H9 (cell line): ENCODE measurements at regions not wholly inside any gene's neighbourhood (a gene's known extent, or its start where the extent isn't known, plus 50 kb on each side); places are given as distances from the start of the nearest gene placed in this dataset.

Experiments used
- DNase-seq: peaks from one replicate; pipeline ENCODE4 v3.0.0-alpha.2; 2017
- H2AFZ ChIP-seq: one replicate; pipeline ENCODE4 v1.6.1; 2013; ENCODE audit warnings: mild to moderate bottlenecking, low read length, control low read depth, moderate library complexity
- H2AK5ac ChIP-seq: 2 replicates; pipeline ENCODE4 v1.6.1; 2013; ENCODE audit warnings: low read length, control low read depth, mixed read lengths; ENCODE audit not compliant: insufficient read length
- H2BK120ac ChIP-seq: one replicate; pipeline ENCODE4 v1.6.1; 2013; ENCODE audit warnings: low read depth, mild to moderate bottlenecking, low read length, control low read depth, inconsistent platforms; ENCODE audit not compliant: poor library complexity, severe bottlenecking
- H2BK12ac ChIP-seq: 2 replicates; pipeline ENCODE4 v1.6.1; 2013; ENCODE audit warnings: low read length, control low read depth, mixed read lengths, low read depth; ENCODE audit not compliant: insufficient read length
- H2BK15ac ChIP-seq: 2 replicates; pipeline ENCODE4 v1.6.1; 2013; ENCODE audit warnings: low read depth, low read length, control low read depth
- H2BK20ac ChIP-seq: one replicate; pipeline ENCODE4 v1.6.1; 2013; ENCODE audit warnings: low read depth, mild to moderate bottlenecking, low read length, control low read depth, inconsistent platforms; ENCODE audit not compliant: poor library complexity, severe bottlenecking
- H2BK5ac ChIP-seq: 2 replicates; pipeline ENCODE4 v1.6.1; 2013; ENCODE audit warnings: low read length, control low read depth, mixed read lengths; ENCODE audit not compliant: insufficient read length
- H3K14ac ChIP-seq: 2 replicates; pipeline ENCODE4 v1.6.1; 2013; ENCODE audit warnings: low read length, control low read depth; ENCODE audit not compliant: insufficient read depth
- H3K18ac ChIP-seq: 2 replicates; pipeline ENCODE4 v1.6.1; 2013; ENCODE audit warnings: low read depth, mild to moderate bottlenecking, mixed read lengths, low read length, control low read depth; ENCODE audit not compliant: insufficient read length
- H3K23ac ChIP-seq: 2 replicates; pipeline ENCODE4 v1.6.1; 2013; ENCODE audit warnings: low read length, control low read depth, mixed read lengths, low read depth; ENCODE audit not compliant: insufficient read length
- H3K23me2 ChIP-seq: 2 replicates; pipeline ENCODE4 v1.6.1; 2013; ENCODE audit warnings: low read depth, mild to moderate bottlenecking, mixed read lengths, low read length, control low read depth; ENCODE audit not compliant: insufficient read length, poor library complexity, severe bottlenecking
- H3K27ac ChIP-seq: 2 replicates; pipeline ENCODE4 v1.5.1; 2013; ENCODE audit warnings: low read length, control low read depth, mixed read lengths, low read depth; ENCODE audit not compliant: insufficient read length
- H3K27me3 ChIP-seq: 2 replicates; pipeline ENCODE4 v1.6.1; 2013; ENCODE audit warnings: low read length, control low read depth, inconsistent platforms; ENCODE audit not compliant: insufficient read depth
- H3K4ac ChIP-seq: 2 replicates; pipeline ENCODE4 v1.6.1; 2013; ENCODE audit warnings: low read depth, mild to moderate bottlenecking, control low read depth, inconsistent platforms, low read length, moderate library complexity
- H3K4me1 ChIP-seq: 2 replicates; pipeline ENCODE4 v1.6.1; 2013; ENCODE audit warnings: low read length, control low read depth, inconsistent platforms; ENCODE audit not compliant: insufficient read depth
- H3K4me2 ChIP-seq: 2 replicates; pipeline ENCODE4 v1.6.1; 2013; ENCODE audit warnings: low read length, control low read depth, mixed read lengths; ENCODE audit not compliant: insufficient read length, insufficient read depth
- H3K56ac ChIP-seq: 2 replicates; pipeline ENCODE4 v1.6.1; 2013; ENCODE audit warnings: low read depth, mild to moderate bottlenecking, mixed read lengths, low read length, control low read depth; ENCODE audit not compliant: insufficient read length
- H3K79me1 ChIP-seq: 2 replicates; pipeline ENCODE4 v1.6.1; 2013; ENCODE audit warnings: low read depth, mild to moderate bottlenecking, moderate library complexity, low read length, control low read depth, inconsistent platforms; ENCODE audit not compliant: insufficient read depth, poor library complexity, severe bottlenecking
- H3K79me2 ChIP-seq: 2 replicates; pipeline ENCODE4 v1.6.1; 2013; ENCODE audit warnings: low read length, control low read depth, inconsistent platforms; ENCODE audit not compliant: insufficient read depth
- H3K9ac ChIP-seq: 2 replicates; pipeline ENCODE4 v1.6.1; 2013; ENCODE audit warnings: low read length, control low read depth, mixed read lengths; ENCODE audit not compliant: insufficient read length; ENCODE audit errors: extremely low read depth
- H3K9me3 ChIP-seq: one replicate; pipeline ENCODE4 v1.6.1; 2013; ENCODE audit warnings: low read depth, low read length, inconsistent platforms; ENCODE audit not compliant: control insufficient read depth
- H3T11ph ChIP-seq: one replicate; pipeline ENCODE4 v1.6.1; 2013; ENCODE audit warnings: mild to moderate bottlenecking, low read length, control low read depth, inconsistent platforms
- H4K20me1 ChIP-seq: one replicate; pipeline ENCODE4 v1.6.1; 2013; ENCODE audit not compliant: control insufficient read depth, insufficient read length, insufficient read depth
- H4K5ac ChIP-seq: 2 replicates; pipeline ENCODE4 v1.6.1; 2013; ENCODE audit warnings: low read depth, mild to moderate bottlenecking, mixed read lengths, low read length, control low read depth; ENCODE audit not compliant: insufficient read length
- H4K8ac ChIP-seq: replicated peaks from 2 replicates; pipeline ENCODE4 v1.6.1; 2013; ENCODE audit warnings: low read length, control low read depth, mixed read lengths, low read depth; ENCODE audit not compliant: insufficient read length
- H4K91ac ChIP-seq: 2 replicates; pipeline ENCODE4 v1.6.1; 2013; ENCODE audit warnings: low read depth, mild to moderate bottlenecking, moderate library complexity, mixed read lengths, low read length, control low read depth; ENCODE audit not compliant: insufficient read length
- H3K27ac Mint-ChIP-seq, 3 experiments: 2 replicates in 2 of 3; 3 replicates in 1 of 3; pipeline ENCODE4 v1.8.0; 2020 to 2021; ENCODE audit warnings: mixed read lengths in 3 of 3, mild to moderate bottlenecking in 1 of 3, moderate library complexity in 1 of 3
- H3K27me3 Mint-ChIP-seq: 2 replicates; pipeline ENCODE4 v1.8.0; 2021; ENCODE audit warnings: low read depth, mild to moderate bottlenecking, moderate library complexity, mixed read lengths
- H3K36me3 Mint-ChIP-seq, 3 experiments: 2 replicates in 2 of 3; 3 replicates in 1 of 3; pipeline ENCODE4 v1.8.0; 2020 to 2021; ENCODE audit warnings: low read depth in 3 of 3, mixed read lengths in 3 of 3; ENCODE audit not compliant: insufficient read depth in 1 of 3
- H3K4me1 Mint-ChIP-seq, 2 experiments: 2 replicates each; pipeline ENCODE4 v1.8.0; 2020; ENCODE audit warnings: mixed read lengths in 2 of 2
- H3K4me3 Mint-ChIP-seq, 2 experiments: 2 replicates in 1 of 2; 3 replicates in 1 of 2; pipeline ENCODE4 v1.8.0; 2020 to 2021; ENCODE audit warnings: mild to moderate bottlenecking in 2 of 2, mixed read lengths in 2 of 2, moderate library complexity in 1 of 2
- H3K9me3 Mint-ChIP-seq, 2 experiments: 2 replicates in 1 of 2; 3 replicates in 1 of 2; pipeline ENCODE4 v1.8.0; 2020; ENCODE audit warnings: mild to moderate bottlenecking in 2 of 2, mixed read lengths in 2 of 2, moderate library complexity in 1 of 2
- WGBS: extraction: QIAGEN DNeasy Blood & Tissue Kit; methylation state at CpG from one replicate; pipeline ENCODE4 v1.1.7; 2013; ENCODE audit warnings: missing lambda C conversion rate, low lambda C conversion rate, mixed read lengths; ENCODE audit not compliant: insufficient read length; ENCODE audit errors: extremely low coverage; 5-methylcytosine and 5-hydroxymethylcytosine counted together
- TF ChIP-seq, protein P1 (sequence below): fragments of 200-600 bp; sonication (generic); conservative IDR thresholded peaks from 3 replicates; pipeline ENCODE4 v1.8.0; 2021; ENCODE audit warnings: antibody characterized with exemption, mild to moderate bottlenecking

DNA sequence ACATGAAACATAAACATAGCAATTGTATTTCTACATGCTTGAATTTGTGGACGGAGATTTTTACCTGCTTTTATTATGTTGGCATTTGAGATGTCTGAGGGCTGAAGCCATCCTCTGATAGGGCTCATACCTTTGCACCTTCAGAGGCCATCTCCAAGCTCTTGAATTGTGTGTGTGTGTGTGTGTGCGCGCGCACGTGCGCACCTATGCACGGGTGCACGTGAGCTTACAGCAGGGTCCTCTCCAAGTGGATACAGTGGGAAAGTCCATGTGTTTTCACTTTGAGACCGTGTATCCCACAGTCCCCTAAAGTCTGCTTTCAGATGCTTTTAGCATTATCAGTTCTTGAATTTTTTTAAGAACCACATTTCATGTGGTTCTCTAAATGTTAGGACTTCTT lies 178.6 kb downstream of the RAB11FIP2 start:
- Histone ChIP-seq H3K23me2 (no peaks in the 10 kb centered on the region), H3K56ac (no peak overlapping the region), H3T11ph (no peak overlapping the region), H2BK15ac (no peak overlapping the region), H3K9ac (no peak overlapping the region), H3K4ac (no peak overlapping the region), H3K18ac (no peak overlapping the region), H3K23ac (no peak overlapping the region), H3K27ac (no peak overlapping the region), H3K79me2 (no peaks in the 10 kb centered on the region), H4K91ac (no peak overlapping the region), H3K14ac (no peak overlapping the region), H2AFZ (no peak overlapping the region), H4K5ac (no peak overlapping the region), H4K8ac (no peak overlapping the region), H3K4me2 (no peak overlapping the region), H3K27me3 (no peaks in the 10 kb centered on the region), H3K4me1 (no peaks in the 10 kb centered on the region), H3K9me3 (no peaks in the 10 kb centered on the region), H2BK20ac (no peak overlapping the region), H4K20me1 (no peaks in the 10 kb centered on the region), H2BK5ac (no peak overlapping the region), H2BK12ac (no peak overlapping the region), H3K79me1 (no peaks in the 10 kb centered on the region), H2BK120ac (no peak overlapping the region), H2AK5ac (no peak overlapping the region)
- DNase-seq: no peak
- TF ChIP-seq, protein P1, sequence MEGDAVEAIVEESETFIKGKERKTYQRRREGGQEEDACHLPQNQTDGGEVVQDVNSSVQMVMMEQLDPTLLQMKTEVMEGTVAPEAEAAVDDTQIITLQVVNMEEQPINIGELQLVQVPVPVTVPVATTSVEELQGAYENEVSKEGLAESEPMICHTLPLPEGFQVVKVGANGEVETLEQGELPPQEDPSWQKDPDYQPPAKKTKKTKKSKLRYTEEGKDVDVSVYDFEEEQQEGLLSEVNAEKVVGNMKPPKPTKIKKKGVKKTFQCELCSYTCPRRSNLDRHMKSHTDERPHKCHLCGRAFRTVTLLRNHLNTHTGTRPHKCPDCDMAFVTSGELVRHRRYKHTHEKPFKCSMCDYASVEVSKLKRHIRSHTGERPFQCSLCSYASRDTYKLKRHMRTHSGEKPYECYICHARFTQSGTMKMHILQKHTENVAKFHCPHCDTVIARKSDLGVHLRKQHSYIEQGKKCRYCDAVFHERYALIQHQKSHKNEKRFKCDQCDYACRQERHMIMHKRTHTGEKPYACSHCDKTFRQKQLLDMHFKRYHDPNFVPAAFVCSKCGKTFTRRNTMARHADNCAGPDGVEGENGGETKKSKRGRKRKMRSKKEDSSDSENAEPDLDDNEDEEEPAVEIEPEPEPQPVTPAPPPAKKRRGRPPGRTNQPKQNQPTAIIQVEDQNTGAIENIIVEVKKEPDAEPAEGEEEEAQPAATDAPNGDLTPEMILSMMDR: no peak
- Mint-ChIP-seq H3K36me3 (no peaks in the 10 kb centered on the region), H3K4me1 (peaks cover 2 to 7% of the 10 kb centered on the region in 2 experiments; a peak in 3 of 4 replicates), H3K9me3 (no peaks in the 10 kb centered on the region), H3K4me3 (no peak overlapping the region), H3K27me3 (peaks cover 4% of the 10 kb centered on the region), H3K27ac (no peak overlapping the region)
- no CpG with 5 or more reads among the region's 9 CpGs for WGBS
